ENCODE measurements at regions not wholly inside any gene's neighbourhood (a gene's known extent, or its start where the extent isn't known, plus 50 kb on each side); places are given as distances from the start of the nearest gene placed in this dataset.

GRCh38 chr5:147055850-147056566 lies 177.5 kb upstream of the PPP2R2B start:
- WGBS, 2 donors = 42 to 43% methylated on average over 9 of the region's 9 CpGs
- Histone ChIP-seq H3K27ac (no peak overlapping the region), H3K4me1 (no peaks in the 10 kb centered on the region), H3K9me3 (no peaks in the 10 kb centered on the region), H3K4me3 (no peak overlapping the region), H3K36me3 (no peaks in the 10 kb centered on the region), H3K27me3 (no peaks in the 10 kb centered on the region)
- TF ChIP-seq CTCF (IDR thresholded peaks at IDR 0.05) (no peak), POLR2A (IDR thresholded peaks at IDR 0.05) (no peak), EP300 (IDR thresholded peaks at IDR 0.05) (no peak), POLR2AphosphoS5 (IDR thresholded peaks at IDR 0.05) (no peak)
- intact Hi-C loops (cut with DNase I) = no loop called here
- no peak for DNase-seq

GRCh38 chr5:147057051-147057450 lies 177.8 kb upstream of the STK32A start:
- intact Hi-C loops (cut with DNase I) = no loop called here
- H3K4me1 ChIP-seq = no peaks in the 10 kb centered on the region
- no peak for DNase-seq
- no peaks in the 10 kb centered on the region for H3K9me3 ChIP-seq
- H3K27ac ChIP-seq = no peak overlapping the region
- H3K36me3 ChIP-seq = no peaks in the 10 kb centered on the region
- no peaks in the 10 kb centered on the region for H3K27me3 ChIP-seq
- 52 to 77% methylated on average over 1 of the region's 1 CpG for WGBS, 2 donors
- TF ChIP-seq POLR2AphosphoS5 (IDR thresholded peaks at IDR 0.05) (no peak), POLR2A (IDR thresholded peaks at IDR 0.05) (no peak), CTCF (IDR thresholded peaks at IDR 0.05) (no peak), EP300 (IDR thresholded peaks at IDR 0.05) (no peak)
- no peak overlapping the region for H3K4me3 ChIP-seq

DNA sequence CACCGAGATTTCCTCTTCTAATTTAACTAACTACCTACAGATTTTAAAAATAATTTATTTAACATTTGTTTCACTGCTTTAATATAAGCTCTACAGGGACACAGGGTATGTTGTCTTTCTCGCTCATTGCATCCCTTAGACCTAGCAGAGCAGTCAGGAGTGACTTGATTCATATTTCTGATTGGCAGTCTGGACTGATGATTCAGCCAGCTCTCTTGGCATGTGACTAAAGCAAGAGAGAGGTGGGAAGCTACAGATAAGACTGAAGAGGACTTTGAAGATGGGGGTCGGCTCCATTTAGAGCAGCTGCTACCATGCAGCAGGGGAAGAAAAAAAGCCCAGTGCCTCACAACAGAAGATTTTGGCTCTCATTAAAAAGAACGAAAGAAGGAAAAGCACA lies 173.4 kb upstream of the STK32A start:
- Histone ChIP-seq H3K27ac (no peak overlapping the region), H3K27me3 (no peaks in the 10 kb centered on the region), H3K36me3 (no peaks in the 10 kb centered on the region), H3K9me3 (no peaks in the 10 kb centered on the region), H3K4me3 (no peak overlapping the region), H3K4me1 (no peaks in the 10 kb centered on the region)
- 63 to 77% methylated on average over 4 of the region's 4 CpGs for WGBS, 2 donors
- intact Hi-C loops (cut with DNase I) = no loop called here
- TF ChIP-seq POLR2A (IDR thresholded peaks at IDR 0.05) = no peak
- TF ChIP-seq EP300 (IDR thresholded peaks at IDR 0.05) = no peak
- no peak for TF ChIP-seq POLR2AphosphoS5 (IDR thresholded peaks at IDR 0.05)
- no peak for TF ChIP-seq CTCF (IDR thresholded peaks at IDR 0.05)
- no peak for DNase-seq

DNA sequence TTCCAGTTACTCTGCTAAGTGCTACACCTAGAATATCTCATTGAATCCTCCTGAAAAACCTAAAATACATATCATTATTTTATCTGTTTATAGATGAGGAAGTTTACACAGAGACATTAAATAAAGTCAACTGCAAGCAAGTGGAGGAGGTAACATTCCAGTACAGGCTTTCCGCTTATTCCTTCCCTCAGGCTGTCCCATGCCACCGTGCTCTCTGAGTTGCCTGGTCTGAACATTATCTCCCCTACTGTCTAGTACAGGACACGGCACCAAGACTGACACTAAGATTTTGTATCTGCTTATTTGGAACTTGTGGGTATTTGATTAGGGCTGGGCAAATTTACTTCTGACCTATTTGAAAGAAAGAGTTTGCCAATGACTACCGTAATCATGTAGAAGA lies 172.4 kb upstream of the STK32A start:
- H3K9me3 ChIP-seq = no peaks in the 10 kb centered on the region
- TF ChIP-seq POLR2AphosphoS5 (IDR thresholded peaks at IDR 0.05) (no peak), POLR2A (IDR thresholded peaks at IDR 0.05) (no peak), EP300 (IDR thresholded peaks at IDR 0.05) (no peak), CTCF (IDR thresholded peaks at IDR 0.05) (no peak)
- WGBS, 2 donors = 84 to 89% methylated on average over 4 of the region's 4 CpGs
- no peaks in the 10 kb centered on the region for H3K36me3 ChIP-seq
- H3K4me3 ChIP-seq = no peak overlapping the region
- H3K27ac ChIP-seq = no peak overlapping the region
- no peak for DNase-seq
- intact Hi-C loops (cut with DNase I) = no loop called here
- no peaks in the 10 kb centered on the region for H3K4me1 ChIP-seq
- no peaks in the 10 kb centered on the region for H3K27me3 ChIP-seq

- WGBS, 2 donors = 24 to 77% methylated on average over 2 of the region's 2 CpGs
Measured at GRCh38 chr5:147063943-147064342, 170.9 kb upstream of the STK32A start.

More at GRCh38 chr5:147063943-147064342, 170.9 kb upstream of the STK32A start:
- TF ChIP-seq POLR2AphosphoS5 (IDR thresholded peaks at IDR 0.05) (no peak), EP300 (IDR thresholded peaks at IDR 0.05) (no peak), CTCF (IDR thresholded peaks at IDR 0.05) (no peak), POLR2A (IDR thresholded peaks at IDR 0.05) (no peak)
- Histone ChIP-seq H3K27ac (no peak overlapping the region), H3K36me3 (no peaks in the 10 kb centered on the region), H3K4me3 (no peak overlapping the region), H3K9me3 (no peaks in the 10 kb centered on the region), H3K4me1 (no peaks in the 10 kb centered on the region), H3K27me3 (no peaks in the 10 kb centered on the region)
- intact Hi-C loops (cut with DNase I) = no loop called here
- DNase-seq = no peak
